ENCODE measurements at regions not wholly inside any gene's neighbourhood (a gene's known extent, or its start where the extent isn't known, plus 50 kb on each side); places are given as distances from the start of the nearest gene placed in this dataset.

GRCh38 chr3:163576314-163576713 is 1502.0 kb downstream of the SI start (continued):
- TF ChIP-seq SP1 (IDR thresholded peaks at IDR 0.05; ENCODE audit: low read depth) (no peak), POLR2AphosphoS5 (IDR thresholded peaks at IDR 0.05; ENCODE audit: low read depth, low read length) (no peak)

GRCh38 chr3:163573324-163573723 is 1505.0 kb downstream of the SI start:
- H3K27ac ChIP-seq (ENCODE audit: low read depth, low read length) = no peak overlapping the region
- ATAC-seq (no peak), DNase-seq (ENCODE audit: low read depth, low spot score) (no peak)
- no peaks in the 10 kb centered on the region for H3K27me3 ChIP-seq (ENCODE audit: insufficient read depth, low read length)
- BruUV-seq (replicated peaks) = no TSS peak
- H3K4me1 ChIP-seq (ENCODE audit: control insufficient read depth in 1 of 2, insufficient read depth in 2 of 2, low read length in 2 of 2) = no peaks in the 10 kb centered on the region
- H3K36me3 ChIP-seq (ENCODE audit: control insufficient read depth in 1 of 2, insufficient read depth in 2 of 2, low read length in 2 of 2) = no peaks in the 10 kb centered on the region
- H3K9ac ChIP-seq (ENCODE audit: low read length) = no peak overlapping the region
- no peak overlapping the region for H3K4me2 ChIP-seq (ENCODE audit: low read length)
- TF ChIP-seq EZH2phosphoT487 (IDR thresholded peaks at IDR 0.05; ENCODE audit: borderline replicate concordance) (no peak), FOSL1 (IDR thresholded peaks at IDR 0.05; ENCODE audit: low read depth) (no peak), JUND (IDR thresholded peaks at IDR 0.05) (no peak), SRF (IDR thresholded peaks at IDR 0.05; ENCODE audit: low read depth) (no peak), ATF3 (IDR thresholded peaks at IDR 0.05) (no peak), POLR2A (IDR thresholded peaks at IDR 0.05; ENCODE audit: borderline replicate concordance, extremely low read depth, insufficient read depth, insufficient read length) (no peak), EZH2 (IDR thresholded peaks at IDR 0.05) (no peak), ZBTB33 (IDR thresholded peaks at IDR 0.05; ENCODE audit: extremely low read depth, insufficient replicate concordance, low read length) (no peak), CEBPB (IDR thresholded peaks at IDR 0.05; ENCODE audit: low read depth) (no peak), ELF1 (IDR thresholded peaks at IDR 0.05; ENCODE audit: borderline replicate concordance, low read depth) (no peak), RAD21 (IDR thresholded peaks at IDR 0.05; ENCODE audit: low read depth) (no peak), EGR1 (IDR thresholded peaks at IDR 0.05; ENCODE audit: low read depth) (no peak), TCF7L2 (IDR thresholded peaks at IDR 0.05; ENCODE audit: borderline replicate concordance, extremely low read depth, insufficient read depth, insufficient read length) (no peak), SIN3A (IDR thresholded peaks at IDR 0.05; ENCODE audit: low read depth) (no peak), CBX3 (IDR thresholded peaks at IDR 0.05; ENCODE audit: low read depth) (no peak), YY1 (IDR thresholded peaks at IDR 0.05; ENCODE audit: extremely low read depth, insufficient replicate concordance, low read depth, low read length) (no peak)
- H2AFZ ChIP-seq (ENCODE audit: low read depth, low read length, poor library complexity, severe bottlenecking) = no peak overlapping the region
- H3K79me2 ChIP-seq (ENCODE audit: insufficient read depth, low read length) = no peaks in the 10 kb centered on the region
- intact Hi-C loops (cut with micrococcal nuclease) = no loop called here
- CTCF ChIA-PET = no interaction called here
- no peak overlapping the region for H3K4me3 ChIP-seq (replicated peaks in 1 of 2; ENCODE audit: low read depth in 1 of 2, low read length in 2 of 2)
- RAD21 ChIA-PET (ENCODE audit: low non-redundant PET in 1 of 2, low total read pairs in 2 of 2, uncharacterized antibody in 2 of 2, unreplicated experiment in 2 of 2) = no interaction called here
- POLR2A ChIA-PET = no interaction called here
- H4K20me1 ChIP-seq (ENCODE audit: insufficient read depth) = no peaks in the 10 kb centered on the region; the same call in 1 of the 2 replicates
- H3K9me3 ChIP-seq (ENCODE audit: control insufficient read depth in 1 of 2, insufficient read depth in 1 of 2, low read depth in 1 of 2, low read length in 2 of 2) = no peaks in the 10 kb centered on the region
- H3K9me2 ChIP-seq (ENCODE audit: insufficient read depth) = no peaks in the 10 kb centered on the region; the same call in 1 of the 2 replicates

Data from HCT116 (cell line).